KMS-11 (cell line): ENCODE measurements at regions not wholly inside any gene's neighbourhood (a gene's known extent, or its start where the extent isn't known, plus 50 kb on each side); places are given as distances from the start of the nearest gene placed in this dataset.

ENCODE experiments used
- H2AFZ ChIP-seq: fragments of 200-600 bp; sonication (generic); 2 replicates; pipeline ENCODE4 v1.6.1; 2016; ENCODE audit warnings: antibody characterized with exemption, mixed run types, low read depth
- H3K27ac ChIP-seq: fragments of 200-600 bp; sonication (generic); 2 replicates; pipeline ENCODE4 v1.6.1; 2016; ENCODE audit warnings: mild to moderate bottlenecking, mixed run types
- H3K27me3 ChIP-seq: fragments of 200-600 bp; sonication (generic); 2 replicates; pipeline ENCODE4 v1.6.1; 2017; ENCODE audit warnings: mild to moderate bottlenecking, low read depth, mixed run types, moderate library complexity; ENCODE audit not compliant: insufficient read depth
- H3K36me3 ChIP-seq: fragments of 200-600 bp; sonication (generic); 2 replicates; pipeline ENCODE4 v1.6.1; 2017; ENCODE audit warnings: mild to moderate bottlenecking, mixed run types; ENCODE audit not compliant: insufficient read depth
- H3K4me1 ChIP-seq: fragments of 200-600 bp; sonication (generic); 2 replicates; pipeline ENCODE4 v1.6.1; 2016; ENCODE audit warnings: mild to moderate bottlenecking, low read depth, mixed run types; ENCODE audit not compliant: poor library complexity, severe bottlenecking
- H3K4me2 ChIP-seq: fragments of 200-600 bp; sonication (generic); 2 replicates; pipeline ENCODE4 v1.7.0; 2016; ENCODE audit warnings: mild to moderate bottlenecking, mixed run types
- H3K4me3 ChIP-seq: fragments of 200-600 bp; sonication (generic); IDR thresholded peaks from 2 replicates; pipeline ENCODE4 v1.6.1; 2017; ENCODE audit warnings: low read depth, low read length, mixed read lengths; ENCODE audit not compliant: insufficient read depth
- H3K79me2 ChIP-seq: fragments of 200-600 bp; sonication (generic); 2 replicates; pipeline ENCODE4 v1.6.1; 2016; ENCODE audit warnings: low read depth, mixed run types; ENCODE audit not compliant: insufficient read depth
- H3K9ac ChIP-seq: fragments of 200-600 bp; sonication (generic); 2 replicates; pipeline ENCODE4 v1.6.1; 2016; ENCODE audit warnings: mild to moderate bottlenecking, mixed run types
- H4K20me1 ChIP-seq: fragments of 200-600 bp; sonication (generic); 2 replicates; pipeline ENCODE4 v1.6.1; 2016; ENCODE audit warnings: mild to moderate bottlenecking, mixed run types; ENCODE audit not compliant: insufficient read depth
- TF ChIP-seq, protein P1 (sequence below): fragments of 200-600 bp; sonication (generic); conservative IDR thresholded peaks from 2 replicates; pipeline ENCODE4 v1.6.1; 2017; ENCODE audit warnings: low read depth, mild to moderate bottlenecking, antibody characterized with exemption, low read length, moderate library complexity, mixed read lengths

DNA sequence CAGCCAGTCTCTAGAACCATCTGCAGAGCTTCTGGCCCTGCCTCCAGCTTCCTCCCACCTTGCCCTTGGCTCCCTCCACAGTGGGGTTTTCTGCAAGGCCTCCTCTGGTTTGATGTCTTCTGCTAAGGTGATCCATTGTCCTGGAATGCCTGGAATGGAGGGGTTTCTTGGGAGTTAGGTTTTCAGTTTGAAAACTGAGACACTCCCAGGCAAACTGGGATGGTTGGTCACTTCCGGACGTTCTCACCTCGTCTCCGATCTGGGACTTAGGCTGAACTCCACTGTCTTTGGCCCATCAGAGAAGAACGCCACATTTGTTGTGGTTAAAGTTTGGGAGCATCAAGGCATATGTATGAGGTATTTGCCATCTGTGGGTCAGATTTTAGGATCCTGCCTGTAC is 77.4 kb upstream of the KLHL25 start:
- no peak overlapping the region for H3K4me3 ChIP-seq
- H3K4me1 ChIP-seq: peaks cover 39% of the 10 kb centered on the region

DNA sequence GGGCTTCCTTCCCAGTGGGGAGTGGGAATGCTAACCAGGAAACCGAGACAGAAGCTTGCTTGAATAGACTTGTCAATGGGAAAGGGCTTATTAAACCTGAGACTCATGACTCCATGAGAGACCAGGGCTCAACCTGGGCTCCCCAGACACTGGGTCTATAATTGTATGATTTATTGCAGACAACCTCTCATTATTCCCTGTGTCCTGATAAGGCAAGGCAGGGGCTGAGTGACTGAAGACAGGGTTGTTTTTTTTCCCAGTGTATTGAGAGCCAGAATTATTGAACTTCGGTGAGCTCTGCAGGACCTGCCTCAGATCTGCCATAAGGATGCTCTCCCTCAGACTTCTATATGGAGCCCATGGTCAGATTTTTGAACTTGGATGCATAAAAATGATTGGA is 79.5 kb upstream of the KLHL25 start:
- Histone ChIP-seq H3K27ac (no peak overlapping the region), H3K9ac (no peak overlapping the region), H3K4me3 (no peak overlapping the region), H3K79me2 (no peaks in the 10 kb centered on the region), H4K20me1 (no peaks in the 10 kb centered on the region), H3K4me2 (no peak overlapping the region), H3K4me1 (peaks cover 18% of the 10 kb centered on the region), H3K36me3 (no peaks in the 10 kb centered on the region), H3K27me3 (no peaks in the 10 kb centered on the region), H2AFZ (no peak overlapping the region)
- TF ChIP-seq, protein P1, sequence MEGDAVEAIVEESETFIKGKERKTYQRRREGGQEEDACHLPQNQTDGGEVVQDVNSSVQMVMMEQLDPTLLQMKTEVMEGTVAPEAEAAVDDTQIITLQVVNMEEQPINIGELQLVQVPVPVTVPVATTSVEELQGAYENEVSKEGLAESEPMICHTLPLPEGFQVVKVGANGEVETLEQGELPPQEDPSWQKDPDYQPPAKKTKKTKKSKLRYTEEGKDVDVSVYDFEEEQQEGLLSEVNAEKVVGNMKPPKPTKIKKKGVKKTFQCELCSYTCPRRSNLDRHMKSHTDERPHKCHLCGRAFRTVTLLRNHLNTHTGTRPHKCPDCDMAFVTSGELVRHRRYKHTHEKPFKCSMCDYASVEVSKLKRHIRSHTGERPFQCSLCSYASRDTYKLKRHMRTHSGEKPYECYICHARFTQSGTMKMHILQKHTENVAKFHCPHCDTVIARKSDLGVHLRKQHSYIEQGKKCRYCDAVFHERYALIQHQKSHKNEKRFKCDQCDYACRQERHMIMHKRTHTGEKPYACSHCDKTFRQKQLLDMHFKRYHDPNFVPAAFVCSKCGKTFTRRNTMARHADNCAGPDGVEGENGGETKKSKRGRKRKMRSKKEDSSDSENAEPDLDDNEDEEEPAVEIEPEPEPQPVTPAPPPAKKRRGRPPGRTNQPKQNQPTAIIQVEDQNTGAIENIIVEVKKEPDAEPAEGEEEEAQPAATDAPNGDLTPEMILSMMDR: no peak

More for the DNA sequence above, 77.4 kb upstream of the KLHL25 start:
- Histone ChIP-seq H3K79me2 (no peaks in the 10 kb centered on the region), H3K4me2 (no peak overlapping the region), H4K20me1 (no peaks in the 10 kb centered on the region), H3K36me3 (no peaks in the 10 kb centered on the region), H3K27ac (no peak overlapping the region), H3K9ac (no peak overlapping the region), H2AFZ (no peak overlapping the region), H3K27me3 (no peaks in the 10 kb centered on the region)
- TF ChIP-seq, protein P1: no peak

DNA sequence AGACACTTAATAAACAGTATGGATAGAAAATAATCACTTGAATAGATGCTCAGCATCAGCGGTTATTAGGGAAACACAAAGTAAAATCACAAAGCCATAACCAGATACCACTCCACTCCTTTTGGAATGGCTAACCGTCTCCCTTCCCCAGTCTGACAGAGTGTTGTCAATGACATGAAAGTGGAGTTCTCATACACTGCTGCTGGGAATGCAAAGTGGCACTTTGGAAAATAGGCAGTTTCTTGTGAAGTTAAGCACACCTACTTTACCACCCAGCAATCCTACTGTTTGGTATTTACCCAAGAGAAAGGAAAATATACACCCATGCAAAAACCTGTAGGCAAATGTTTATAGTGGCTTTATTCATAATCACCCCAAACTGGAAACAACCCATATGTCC is 81.0 kb upstream of the KLHL25 start:
- Histone ChIP-seq H3K4me1 (peaks cover 3% of the 10 kb centered on the region), H3K27ac (no peak overlapping the region), H3K4me2 (no peak overlapping the region), H3K27me3 (no peaks in the 10 kb centered on the region), H3K79me2 (no peaks in the 10 kb centered on the region), H3K4me3 (no peak overlapping the region), H3K36me3 (no peaks in the 10 kb centered on the region), H4K20me1 (no peaks in the 10 kb centered on the region), H2AFZ (no peak overlapping the region), H3K9ac (no peak overlapping the region)
- TF ChIP-seq, protein P1: no peak

DNA sequence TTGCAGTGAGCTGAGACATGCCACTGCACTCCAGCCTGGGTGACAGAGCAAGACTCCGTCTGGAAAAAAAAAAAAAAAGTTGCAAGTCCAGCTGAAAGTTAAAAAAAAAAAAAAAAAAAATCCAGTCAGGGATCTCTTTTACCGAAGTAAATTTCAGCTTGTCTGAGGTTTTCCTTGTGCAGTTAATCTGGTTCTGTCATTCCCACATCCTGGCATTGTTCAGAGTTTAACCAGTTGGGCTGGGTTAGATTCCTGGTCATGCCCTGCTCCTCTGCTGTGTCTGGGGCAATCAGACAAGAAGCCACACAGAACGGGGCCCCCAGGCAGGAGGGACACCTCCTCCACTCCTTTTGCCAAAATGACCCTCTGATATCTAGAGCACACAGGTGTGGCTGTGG is 84.1 kb upstream of the KLHL25 start:
- Histone ChIP-seq H3K36me3 (no peaks in the 10 kb centered on the region), H3K27ac (no peak overlapping the region), H3K4me1 (no peaks in the 10 kb centered on the region), H3K4me2 (no peak overlapping the region), H3K79me2 (no peaks in the 10 kb centered on the region), H4K20me1 (no peaks in the 10 kb centered on the region), H3K27me3 (no peaks in the 10 kb centered on the region), H3K4me3 (no peak overlapping the region), H3K9ac (no peak overlapping the region), H2AFZ (no peak overlapping the region)
- TF ChIP-seq, protein P1: no peak
